ENCODE measurements at regions not wholly inside any gene's neighbourhood (a gene's known extent, or its start where the extent isn't known, plus 50 kb on each side); places are given as distances from the start of the nearest gene placed in this dataset.

DNA sequence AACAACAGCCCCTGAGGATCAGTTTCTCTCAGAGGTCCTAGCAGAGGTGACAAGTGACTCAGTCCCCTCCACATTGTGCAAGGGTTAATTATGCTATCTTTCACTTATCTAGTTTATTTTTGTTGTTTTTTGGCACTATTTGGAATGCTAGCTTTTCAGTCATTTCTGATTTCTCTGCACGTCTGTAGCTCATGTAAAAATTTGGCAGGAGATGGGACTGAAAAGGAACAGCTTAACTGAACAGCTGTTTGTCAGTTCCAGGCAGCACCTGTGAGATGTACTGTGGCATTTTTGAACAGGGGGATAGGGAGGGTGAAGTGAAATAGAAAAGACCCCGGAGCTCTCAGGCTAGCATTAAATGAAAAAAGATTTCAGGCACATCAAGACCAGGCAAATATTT, 313.5 kb downstream of the SUCLA2 start:
- TF ChIP-seq, protein P1, sequence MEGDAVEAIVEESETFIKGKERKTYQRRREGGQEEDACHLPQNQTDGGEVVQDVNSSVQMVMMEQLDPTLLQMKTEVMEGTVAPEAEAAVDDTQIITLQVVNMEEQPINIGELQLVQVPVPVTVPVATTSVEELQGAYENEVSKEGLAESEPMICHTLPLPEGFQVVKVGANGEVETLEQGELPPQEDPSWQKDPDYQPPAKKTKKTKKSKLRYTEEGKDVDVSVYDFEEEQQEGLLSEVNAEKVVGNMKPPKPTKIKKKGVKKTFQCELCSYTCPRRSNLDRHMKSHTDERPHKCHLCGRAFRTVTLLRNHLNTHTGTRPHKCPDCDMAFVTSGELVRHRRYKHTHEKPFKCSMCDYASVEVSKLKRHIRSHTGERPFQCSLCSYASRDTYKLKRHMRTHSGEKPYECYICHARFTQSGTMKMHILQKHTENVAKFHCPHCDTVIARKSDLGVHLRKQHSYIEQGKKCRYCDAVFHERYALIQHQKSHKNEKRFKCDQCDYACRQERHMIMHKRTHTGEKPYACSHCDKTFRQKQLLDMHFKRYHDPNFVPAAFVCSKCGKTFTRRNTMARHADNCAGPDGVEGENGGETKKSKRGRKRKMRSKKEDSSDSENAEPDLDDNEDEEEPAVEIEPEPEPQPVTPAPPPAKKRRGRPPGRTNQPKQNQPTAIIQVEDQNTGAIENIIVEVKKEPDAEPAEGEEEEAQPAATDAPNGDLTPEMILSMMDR (IDR thresholded peaks at IDR 0.05), result no peak
- TF ChIP-seq EP300 (IDR thresholded peaks at IDR 0.05), result no peak
- TF ChIP-seq POLR2AphosphoS5 (IDR thresholded peaks at IDR 0.05), result no peak

Data from esophagus muscularis mucosa (tissue), 4 donors.